Neural crest cell (in vitro differentiated cells): ENCODE measurements at regions not wholly inside any gene's neighbourhood (a gene's known extent, or its start where the extent isn't known, plus 50 kb on each side); places are given as distances from the start of the nearest gene placed in this dataset.
"Not testable (repeated sequence)": the region's sequence is repeated elsewhere in the genome, so short reads cannot be mapped to it uniquely, and the experiment has no call there.

Experiments used
- DNase-seq: peaks from one replicate; pipeline ENCODE4 v3.0.0; 2021; ENCODE audit warnings: low read depth, mixed read lengths, low spot score
- H3K27ac Mint-ChIP-seq: one replicate; pipeline ENCODE4 v1.8.0; 2021; ENCODE audit warnings: mild to moderate bottlenecking, mixed read lengths; ENCODE audit not compliant: unreplicated experiment
- H3K27me3 Mint-ChIP-seq: 2 replicates; pipeline ENCODE4 v1.8.0; 2021; ENCODE audit warnings: low read depth, mild to moderate bottlenecking, mixed read lengths
- H3K36me3 Mint-ChIP-seq: 2 replicates; pipeline ENCODE4 v1.8.0; 2021; ENCODE audit warnings: low read depth, mild to moderate bottlenecking, mixed read lengths
- H3K4me1 Mint-ChIP-seq: 2 replicates; pipeline ENCODE4 v1.8.0; 2021; ENCODE audit warnings: mixed read lengths
- H3K4me3 Mint-ChIP-seq: one replicate; pipeline ENCODE4 v1.8.0; 2021; ENCODE audit warnings: mild to moderate bottlenecking, mixed read lengths
- H3K9me3 Mint-ChIP-seq: 2 replicates; pipeline ENCODE4 v1.8.0; 2021; ENCODE audit warnings: mixed read lengths
- CTCF ChIP-seq: fragments of 200-600 bp; sonication (generic); conservative IDR thresholded peaks from 2 replicates; pipeline ENCODE4 v1.5.0; 2021; ENCODE audit warnings: antibody characterized with exemption, mild to moderate bottlenecking

DNA sequence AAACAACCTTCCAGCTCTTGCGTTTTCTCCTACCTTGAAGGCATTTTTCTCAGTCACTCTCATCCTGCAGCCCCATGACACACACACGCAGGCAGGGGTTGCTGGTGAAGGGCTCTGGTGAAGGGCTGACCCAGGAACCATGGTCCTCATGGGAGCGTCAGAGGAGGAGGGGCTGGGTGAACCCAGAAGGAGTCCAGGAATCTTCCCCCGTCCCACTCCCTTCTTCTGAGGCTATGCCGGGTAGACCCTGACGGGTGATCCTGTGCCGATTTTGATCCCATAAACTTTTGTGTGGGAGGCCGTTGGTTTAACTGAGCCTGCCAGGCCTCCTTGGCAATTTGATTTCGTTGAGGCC is 278.4 kb upstream of the FOXF1 start:
- Mint-ChIP-seq H3K9me3 (peaks cover 3% of the 10 kb centered on the region), H3K4me3 (no peak overlapping the region), H3K36me3 (peaks cover 3% of the 10 kb centered on the region), H3K27ac (no peak overlapping the region), H3K4me1 (no peaks in the 10 kb centered on the region), H3K27me3 (peaks cover 27% of the 10 kb centered on the region)
- DNase-seq = no peak
- TF ChIP-seq CTCF = no peak

DNA sequence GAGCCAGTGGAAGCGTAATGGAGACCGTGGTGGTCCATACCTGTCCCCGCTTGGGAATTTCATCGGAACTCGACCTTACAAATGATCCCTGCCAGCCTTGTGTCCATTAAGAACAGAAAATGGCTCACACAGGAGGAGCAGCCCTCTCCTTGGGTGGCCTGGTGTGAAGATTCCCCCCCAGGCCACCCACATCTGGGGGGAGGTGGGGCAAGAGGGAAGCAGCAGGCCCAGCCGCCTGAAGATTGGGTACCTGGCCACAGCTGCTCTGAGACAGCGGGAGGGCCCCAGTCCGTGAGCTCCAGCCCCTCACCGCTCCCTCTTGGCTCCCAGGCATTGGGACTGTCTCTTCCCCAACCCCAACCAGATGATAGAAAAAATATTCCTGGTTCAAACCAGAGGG is 277.8 kb upstream of the FOXF1 start:
- Mint-ChIP-seq H3K4me3 (no peak overlapping the region), H3K9me3 (peaks cover 3% of the 10 kb centered on the region), H3K4me1 (no peaks in the 10 kb centered on the region), H3K27ac (no peak overlapping the region), H3K36me3 (peaks cover 3% of the 10 kb centered on the region), H3K27me3 (peaks cover 22% of the 10 kb centered on the region)
- no peak for TF ChIP-seq CTCF
- DNase-seq = no peak

GRCh38 chr16:86233506-86233905 is 276.8 kb upstream of the FOXF1 start:
- not testable (repeated sequence) for H3K9me3 Mint-ChIP-seq, H3K36me3 Mint-ChIP-seq, H3K4me1 Mint-ChIP-seq, H3K4me3 Mint-ChIP-seq, H3K27ac Mint-ChIP-seq, DNase-seq
- H3K27me3 Mint-ChIP-seq = peaks cover 12% of the 10 kb centered on the region

DNA sequence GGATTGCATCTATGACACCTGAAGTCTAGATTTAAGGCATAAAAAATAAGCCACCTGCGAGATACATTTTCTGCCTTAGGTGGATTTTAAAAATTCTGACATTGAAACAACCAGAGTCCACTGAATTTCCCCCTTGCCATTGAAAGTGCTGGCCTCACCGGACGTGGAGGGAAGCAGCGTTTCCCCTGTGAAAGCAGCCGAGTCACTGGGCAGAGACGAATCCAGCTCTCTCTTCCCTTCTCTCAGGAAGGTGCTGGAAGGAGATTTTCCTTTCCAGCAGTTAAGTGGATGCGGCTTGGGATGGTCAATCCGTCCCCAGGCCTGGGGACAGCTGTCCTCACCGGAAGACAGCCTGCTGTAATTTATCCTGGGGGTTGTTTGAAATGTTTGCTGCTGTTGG is 270.9 kb upstream of the FOXF1 start:
- no peak overlapping the region for H3K27ac Mint-ChIP-seq
- DNase-seq = no peak
- H3K36me3 Mint-ChIP-seq = no peaks in the 10 kb centered on the region
- TF ChIP-seq CTCF = no peak
- no peak overlapping the region for H3K4me3 Mint-ChIP-seq
- no peaks in the 10 kb centered on the region for H3K9me3 Mint-ChIP-seq
- H3K4me1 Mint-ChIP-seq = peaks cover 4% of the 10 kb centered on the region
- peaks cover 44% of the 10 kb centered on the region for H3K27me3 Mint-ChIP-seq

DNA sequence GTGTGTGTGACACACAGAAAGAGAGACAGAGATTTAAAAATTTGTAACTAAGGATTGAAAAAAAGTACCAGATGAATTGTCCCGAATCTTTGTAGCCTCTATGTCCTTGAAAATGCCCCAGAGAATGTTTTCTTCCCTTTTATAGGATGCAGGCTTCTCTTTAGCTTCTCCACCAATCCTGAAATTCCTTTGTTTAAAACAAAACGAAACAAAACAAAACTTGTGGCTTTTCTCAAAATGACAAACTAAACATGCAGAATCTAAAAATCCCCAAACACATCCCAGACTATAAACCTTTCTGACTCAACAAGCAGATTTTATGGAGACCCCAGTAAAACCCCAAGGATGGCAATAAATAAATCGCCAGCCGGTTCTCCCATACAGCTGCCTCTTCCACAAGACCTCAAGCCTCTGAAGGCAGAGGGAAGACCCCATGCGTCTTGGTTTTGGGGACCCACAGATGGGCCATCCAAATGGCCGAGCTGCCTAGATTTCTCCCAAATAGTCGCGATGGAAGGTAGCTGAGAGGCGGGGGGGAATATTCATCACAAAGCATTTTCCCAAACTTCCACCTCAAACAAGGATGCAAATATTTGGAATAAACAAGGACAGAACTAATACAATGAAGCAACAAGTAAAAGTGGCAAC is 269.5 kb upstream of the FOXF1 start:
- no peak overlapping the region for H3K27ac Mint-ChIP-seq
- no peaks in the 10 kb centered on the region for H3K9me3 Mint-ChIP-seq
- no peak for TF ChIP-seq CTCF
- peaks cover 4% of the 10 kb centered on the region for H3K4me1 Mint-ChIP-seq
- H3K4me3 Mint-ChIP-seq = no peak overlapping the region
- H3K36me3 Mint-ChIP-seq = no peaks in the 10 kb centered on the region
- no peak for DNase-seq
- peaks cover 55% of the 10 kb centered on the region for H3K27me3 Mint-ChIP-seq

DNA sequence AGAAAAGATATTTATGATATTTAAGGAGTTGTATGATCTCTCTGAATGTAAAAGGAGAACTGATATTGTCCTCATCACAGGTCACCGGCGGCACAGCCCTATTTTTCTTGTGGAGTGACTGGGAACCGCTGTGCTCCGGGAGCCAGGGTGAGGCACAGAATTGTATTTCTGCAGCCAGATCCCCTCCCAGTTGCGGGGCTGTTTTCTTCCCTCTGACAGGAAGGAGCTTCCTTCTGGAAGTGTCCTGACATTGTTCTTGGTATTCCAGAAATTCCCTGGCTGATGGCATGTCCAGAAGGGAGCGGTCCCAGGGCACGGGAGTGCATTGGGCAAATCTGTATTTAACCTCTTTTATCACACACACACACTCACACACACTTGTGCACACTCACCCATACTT is 268.6 kb upstream of the FOXF1 start:
- no peak overlapping the region for H3K4me3 Mint-ChIP-seq
- no peak for TF ChIP-seq CTCF
- H3K36me3 Mint-ChIP-seq = no peaks in the 10 kb centered on the region
- H3K27ac Mint-ChIP-seq = no peak overlapping the region
- H3K27me3 Mint-ChIP-seq = peaks cover 62% of the 10 kb centered on the region
- H3K4me1 Mint-ChIP-seq = peaks cover 4% of the 10 kb centered on the region
- no peak for DNase-seq
- H3K9me3 Mint-ChIP-seq = no peaks in the 10 kb centered on the region
